ENCODE measurements at regions not wholly inside any gene's neighbourhood (a gene's known extent, or its start where the extent isn't known, plus 50 kb on each side); places are given as distances from the start of the nearest gene placed in this dataset.

DNA sequence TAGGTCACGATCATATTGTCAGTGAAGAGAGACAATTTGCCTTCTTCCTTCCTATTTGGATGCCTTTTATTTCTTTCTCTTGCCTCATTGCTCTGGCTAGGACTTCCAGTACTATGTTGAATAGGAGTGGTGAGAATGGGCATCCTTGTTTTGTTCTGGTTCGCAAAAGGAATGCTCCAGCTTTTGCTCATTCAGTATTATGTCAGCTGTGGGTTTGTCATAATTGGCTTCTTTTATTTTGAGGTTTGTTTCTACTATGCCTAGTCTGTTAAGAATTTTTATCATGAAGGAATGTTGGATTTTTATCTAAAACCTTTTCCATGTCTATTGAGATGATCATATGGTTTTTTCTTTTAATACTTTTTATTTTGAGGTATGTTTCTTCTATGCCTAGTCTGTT lies 152.3 kb upstream of the MAD2L1 start:
- no peaks in the 10 kb centered on the region for H3K27me3 ChIP-seq
- H3K4me3 ChIP-seq = no peak overlapping the region
- TF ChIP-seq, protein P1, sequence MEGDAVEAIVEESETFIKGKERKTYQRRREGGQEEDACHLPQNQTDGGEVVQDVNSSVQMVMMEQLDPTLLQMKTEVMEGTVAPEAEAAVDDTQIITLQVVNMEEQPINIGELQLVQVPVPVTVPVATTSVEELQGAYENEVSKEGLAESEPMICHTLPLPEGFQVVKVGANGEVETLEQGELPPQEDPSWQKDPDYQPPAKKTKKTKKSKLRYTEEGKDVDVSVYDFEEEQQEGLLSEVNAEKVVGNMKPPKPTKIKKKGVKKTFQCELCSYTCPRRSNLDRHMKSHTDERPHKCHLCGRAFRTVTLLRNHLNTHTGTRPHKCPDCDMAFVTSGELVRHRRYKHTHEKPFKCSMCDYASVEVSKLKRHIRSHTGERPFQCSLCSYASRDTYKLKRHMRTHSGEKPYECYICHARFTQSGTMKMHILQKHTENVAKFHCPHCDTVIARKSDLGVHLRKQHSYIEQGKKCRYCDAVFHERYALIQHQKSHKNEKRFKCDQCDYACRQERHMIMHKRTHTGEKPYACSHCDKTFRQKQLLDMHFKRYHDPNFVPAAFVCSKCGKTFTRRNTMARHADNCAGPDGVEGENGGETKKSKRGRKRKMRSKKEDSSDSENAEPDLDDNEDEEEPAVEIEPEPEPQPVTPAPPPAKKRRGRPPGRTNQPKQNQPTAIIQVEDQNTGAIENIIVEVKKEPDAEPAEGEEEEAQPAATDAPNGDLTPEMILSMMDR (IDR thresholded peaks at IDR 0.05 in 4 of 5, conservative IDR thresholded peaks at IDR 0.05 in 1 of 5) = no peak
- no peak for TF ChIP-seq POLR2A (IDR thresholded peaks at IDR 0.05)
- H3K4me1 ChIP-seq = no peaks in the 10 kb centered on the region
- ATAC-seq (no peak), DNase-seq (no peak)
- peaks cover 0 to 4% (median 0%) of the 10 kb centered on the region in 3 donors for H3K9me3 ChIP-seq
- intact Hi-C loops (cut with DNase I; ENCODE audit: low total_unique reads) (no loop called here), in situ Hi-C loops (cut with MboI; ENCODE audit: low sequenced_read_pairs in 4 of 4) (no loop called here)
- H3K27ac ChIP-seq = no peak overlapping the region
- no peaks in the 10 kb centered on the region for H3K36me3 ChIP-seq

DNA sequence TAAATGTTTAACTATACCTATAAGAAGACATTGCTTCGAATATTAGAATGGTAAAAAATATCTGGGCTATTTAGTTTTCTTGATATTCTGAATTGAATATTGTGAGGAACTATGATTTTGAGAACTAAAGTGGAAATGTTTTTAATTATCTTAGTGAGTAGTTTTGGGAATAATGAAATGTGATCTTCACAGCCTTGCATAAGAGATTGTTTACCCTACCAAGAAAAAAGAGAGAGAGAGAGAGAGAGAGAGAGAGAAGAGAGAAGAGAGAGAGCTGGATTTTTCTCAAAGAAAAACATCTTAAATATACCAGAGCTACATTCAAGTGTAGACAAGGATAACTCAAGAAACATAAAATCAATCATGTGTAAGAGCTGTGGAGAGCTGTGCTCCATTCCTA lies 148.7 kb upstream of the MAD2L1 start:
- Histone ChIP-seq H3K36me3 (no peaks in the 10 kb centered on the region), H3K9me3 (peaks cover 0 to 4% (median 0%) of the 10 kb centered on the region in 3 donors), H3K4me3 (no peak overlapping the region), H3K4me1 (no peaks in the 10 kb centered on the region), H3K27ac (no peak overlapping the region), H3K27me3 (no peaks in the 10 kb centered on the region)
- DNase-seq = no peak
- TF ChIP-seq POLR2A (IDR thresholded peaks at IDR 0.05) = no peak
- ATAC-seq = no peak
- in situ Hi-C loops (cut with MboI; ENCODE audit: low sequenced_read_pairs in 4 of 4) (no loop called here), intact Hi-C loops (cut with DNase I; ENCODE audit: low total_unique reads) (no loop called here)

DNA sequence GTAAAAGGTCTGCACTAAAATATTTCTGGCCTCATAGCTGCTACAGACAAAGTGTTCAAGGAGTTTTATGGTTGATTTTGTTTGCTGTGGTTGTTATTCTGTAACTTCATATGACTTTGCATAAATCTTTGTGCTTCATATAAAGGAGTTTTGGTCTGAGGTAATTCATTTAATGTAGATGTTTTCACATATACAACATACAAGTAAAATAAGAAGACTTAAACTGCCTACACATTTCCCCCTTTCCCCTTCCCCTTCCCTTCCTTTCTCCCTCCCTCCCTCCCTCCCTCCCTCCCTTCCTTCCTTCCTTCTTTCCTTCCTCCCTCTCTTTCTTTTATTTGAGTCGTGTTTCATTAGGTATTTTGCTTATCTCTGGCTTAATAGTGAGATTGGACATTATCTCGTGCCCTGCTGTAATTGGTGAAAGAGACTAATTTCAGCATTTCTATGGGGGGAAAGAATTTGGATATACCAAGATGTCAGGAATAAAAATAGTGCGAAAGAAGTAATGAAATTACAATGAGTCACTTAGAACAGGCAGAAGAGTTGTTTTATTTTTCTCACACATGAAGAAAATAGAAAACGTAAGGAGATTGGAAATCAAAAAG lies 144.9 kb upstream of the MAD2L1 start:
- H3K9me3 ChIP-seq = no peaks in the 10 kb centered on the region
- in situ Hi-C loops (cut with MboI; ENCODE audit: low sequenced_read_pairs in 4 of 4) (no loop called here), intact Hi-C loops (cut with DNase I; ENCODE audit: low total_unique reads) (no loop called here)
- no peak for DNase-seq
- H3K4me3 ChIP-seq = no peak overlapping the region
- H3K36me3 ChIP-seq = no peaks in the 10 kb centered on the region
- no peaks in the 10 kb centered on the region for H3K27me3 ChIP-seq
- TF ChIP-seq, protein P1 (IDR thresholded peaks at IDR 0.05 in 4 of 5, conservative IDR thresholded peaks at IDR 0.05 in 1 of 5) = no peak
- TF ChIP-seq POLR2A (IDR thresholded peaks at IDR 0.05) = no peak
- H3K4me1 ChIP-seq = no peaks in the 10 kb centered on the region
- no peak for ATAC-seq
- no peak overlapping the region for H3K27ac ChIP-seq

DNA sequence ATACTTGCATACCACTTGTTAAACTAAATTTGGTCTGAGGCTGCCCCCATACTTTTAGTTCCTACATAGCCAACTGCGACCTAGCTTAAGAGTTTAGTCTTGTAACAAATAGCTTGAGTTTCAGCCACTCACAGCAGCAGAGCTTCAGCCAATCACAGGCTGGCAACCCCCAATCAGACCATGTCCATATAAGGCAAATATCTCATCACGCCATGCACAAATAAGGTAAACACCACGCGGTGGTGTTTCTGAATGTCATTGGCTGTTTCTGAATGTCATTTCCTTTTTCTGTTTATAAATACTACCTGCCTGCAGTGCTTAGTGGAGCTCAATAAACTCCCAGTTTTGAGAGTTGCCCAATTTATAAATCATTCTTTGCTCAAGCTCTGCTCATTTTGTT lies 143.1 kb upstream of the MAD2L1 start:
- intact Hi-C loops (cut with DNase I; ENCODE audit: low total_unique reads) (no loop called here), in situ Hi-C loops (cut with MboI; ENCODE audit: low sequenced_read_pairs in 4 of 4) (no loop called here)
- Histone ChIP-seq H3K27me3 (no peaks in the 10 kb centered on the region), H3K9me3 (no peaks in the 10 kb centered on the region), H3K4me1 (no peaks in the 10 kb centered on the region), H3K36me3 (no peaks in the 10 kb centered on the region), H3K4me3 (no peak overlapping the region), H3K27ac (no peak overlapping the region)
- no peak for TF ChIP-seq POLR2A (IDR thresholded peaks at IDR 0.05)
- TF ChIP-seq, protein P1 (IDR thresholded peaks at IDR 0.05 in 4 of 5, conservative IDR thresholded peaks at IDR 0.05 in 1 of 5) = no peak
- DNase-seq = no peak
- no peak for ATAC-seq

DNA sequence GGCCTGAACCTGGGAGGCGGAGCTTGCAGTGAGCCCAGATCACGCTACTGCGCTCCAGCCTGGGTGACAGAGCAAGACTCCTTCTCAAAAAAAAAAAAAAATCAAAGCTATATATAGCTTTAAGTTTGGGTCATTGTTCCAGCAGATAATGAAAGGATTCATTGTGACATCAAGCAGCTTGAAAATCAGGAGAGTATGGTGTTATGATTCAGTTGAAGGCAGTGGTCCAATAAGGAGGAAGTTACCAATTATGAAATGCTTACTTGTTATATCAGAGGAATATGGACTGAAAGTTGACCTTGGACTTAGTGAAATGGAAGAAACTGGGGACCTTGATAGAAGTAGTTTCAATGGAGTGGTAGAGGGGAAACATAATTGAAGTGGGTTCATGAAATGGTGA lies 140.4 kb upstream of the MAD2L1 start:
- no peak for ATAC-seq
- Histone ChIP-seq H3K27ac (no peak overlapping the region), H3K9me3 (no peaks in the 10 kb centered on the region), H3K4me1 (no peaks in the 10 kb centered on the region), H3K27me3 (no peaks in the 10 kb centered on the region), H3K4me3 (no peak overlapping the region), H3K36me3 (no peaks in the 10 kb centered on the region)
- in situ Hi-C loops (cut with MboI; ENCODE audit: low sequenced_read_pairs in 4 of 4) = no loop called here
- DNase-seq = no peak
- TF ChIP-seq, protein P1 (IDR thresholded peaks at IDR 0.05 in 4 of 5, conservative IDR thresholded peaks at IDR 0.05 in 1 of 5) = no peak
- no peak for TF ChIP-seq POLR2A (IDR thresholded peaks at IDR 0.05)
- intact Hi-C loops (cut with DNase I; ENCODE audit: low total_unique reads) = no loop called here
